ENCODE measurements at regions not wholly inside any gene's neighbourhood (a gene's known extent, or its start where the extent isn't known, plus 50 kb on each side); places are given as distances from the start of the nearest gene placed in this dataset.
"Not testable (repeated sequence)": the region's sequence is repeated elsewhere in the genome, so short reads cannot be mapped to it uniquely, and the experiment has no call there.

DNA sequence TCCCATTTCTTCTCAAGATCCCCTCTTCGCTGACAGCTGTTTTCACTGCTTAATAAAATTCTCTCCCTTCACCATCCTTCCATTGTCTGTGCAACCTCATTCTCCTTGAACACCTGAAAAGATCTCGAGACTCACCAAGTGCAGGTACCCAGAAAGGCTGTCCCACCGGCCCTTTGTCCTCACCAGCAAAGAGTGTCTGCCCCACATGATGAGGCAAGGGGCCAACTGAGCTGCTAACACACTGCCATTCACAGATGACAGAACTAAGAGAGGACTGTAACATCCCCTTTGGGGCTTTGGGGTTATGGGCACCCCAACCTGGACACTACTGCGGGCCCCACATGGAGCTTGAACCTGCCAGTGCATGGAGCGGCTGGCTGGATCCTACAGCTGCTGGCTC lies 771.4 kb upstream of the MIR17HG start:
- DNase-seq, result no peak
- in situ Hi-C loops (cut with HindIII; ENCODE audit: low pct_ligation_motif_present, low pct_unique_long_range_greater_than_20kb, low sequenced_read_pairs), result no loop called here

DNA sequence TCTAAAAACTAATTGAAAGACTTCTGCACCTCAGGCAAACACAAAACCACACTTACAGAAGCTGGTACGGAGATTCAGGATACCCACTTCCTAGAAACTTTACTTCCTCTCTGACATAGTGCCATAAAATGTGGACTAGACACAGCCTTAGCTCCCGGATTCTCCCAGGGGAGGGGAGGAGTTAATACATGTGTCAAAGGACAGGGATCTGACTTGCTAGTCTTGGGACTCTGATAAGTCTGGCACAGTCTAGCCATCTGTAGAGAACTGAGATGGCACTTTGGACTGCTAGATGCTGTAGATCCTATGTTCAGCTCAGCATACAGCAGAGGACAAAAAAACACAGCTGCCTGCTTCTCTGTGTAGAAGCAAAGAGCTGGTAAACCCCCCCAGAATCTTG lies 769.8 kb upstream of the MIR17HG start:
- no peak for DNase-seq
- in situ Hi-C loops (cut with HindIII; ENCODE audit: low pct_ligation_motif_present, low pct_unique_long_range_greater_than_20kb, low sequenced_read_pairs), result no loop called here

DNA sequence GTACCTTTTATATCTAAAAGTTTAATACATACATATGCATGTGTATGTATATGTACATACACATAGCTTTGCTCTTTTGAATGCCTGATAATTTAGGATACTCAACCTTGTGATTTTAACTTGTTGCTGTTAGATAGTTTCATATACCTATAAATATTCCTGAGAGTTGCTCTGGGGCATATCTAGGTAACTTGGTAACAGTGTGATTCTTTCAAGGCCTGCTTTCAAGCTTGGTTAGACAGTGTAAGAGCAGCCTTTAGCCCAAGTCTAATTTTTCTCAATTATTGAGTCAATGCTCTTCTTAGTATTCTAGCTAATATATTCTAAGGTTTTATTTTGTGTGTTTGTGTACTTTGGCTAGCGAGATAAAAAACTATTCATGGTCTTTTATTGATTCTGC lies 762.1 kb upstream of the MIR17HG start:
- no peak for DNase-seq
- in situ Hi-C loops (cut with HindIII; ENCODE audit: low pct_ligation_motif_present, low pct_unique_long_range_greater_than_20kb, low sequenced_read_pairs), result no loop called here

- DNase-seq, result no peak
- in situ Hi-C loops (cut with HindIII; ENCODE audit: low pct_ligation_motif_present, low pct_unique_long_range_greater_than_20kb, low sequenced_read_pairs), result no loop called here
Observed at GRCh38 chr13:90591260-90591926, 756.1 kb upstream of the MIR17HG start.

GRCh38 chr13:90591927-90592268 lies 755.6 kb upstream of the MIR17HG start:
- no peak for DNase-seq
- in situ Hi-C loops (cut with HindIII; ENCODE audit: low pct_ligation_motif_present, low pct_unique_long_range_greater_than_20kb, low sequenced_read_pairs), result no loop called here

GRCh38 chr13:90592943-90593342 lies 754.5 kb upstream of the MIR17HG start:
- in situ Hi-C loops (cut with HindIII; ENCODE audit: low pct_ligation_motif_present, low pct_unique_long_range_greater_than_20kb, low sequenced_read_pairs), result no loop called here
- no peak for DNase-seq

- in situ Hi-C loops (cut with HindIII; ENCODE audit: low pct_ligation_motif_present, low pct_unique_long_range_greater_than_20kb, low sequenced_read_pairs), result no loop called here
- no peak for DNase-seq
Observed at GRCh38 chr13:90594681-90595080, 752.8 kb upstream of the MIR17HG start.

GRCh38 chr13:90605664-90606063 lies 741.8 kb upstream of the MIR17HG start:
- in situ Hi-C loops (cut with HindIII; ENCODE audit: low pct_ligation_motif_present, low pct_unique_long_range_greater_than_20kb, low sequenced_read_pairs), result no loop called here
- DNase-seq, result no peak

DNA sequence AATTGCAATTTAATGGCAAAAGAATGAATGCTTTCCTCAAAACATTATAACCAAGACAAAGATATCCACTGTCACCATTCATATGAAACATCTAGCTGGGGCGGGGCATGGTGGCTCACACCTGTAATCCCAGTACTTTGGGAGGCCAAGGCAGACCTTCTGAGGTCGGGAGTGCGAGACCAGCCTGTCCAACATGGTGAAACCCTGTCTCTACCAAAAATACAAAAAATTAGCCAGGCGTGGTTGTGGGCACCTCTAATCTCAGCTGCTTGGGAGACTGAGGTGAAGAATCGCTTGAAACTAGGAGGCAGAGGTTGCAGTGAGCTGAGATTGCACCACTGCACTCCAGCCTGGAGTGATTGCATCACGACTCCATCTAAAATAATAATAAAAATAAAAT lies 740.6 kb upstream of the MIR17HG start:
- in situ Hi-C loops (cut with HindIII; ENCODE audit: low pct_ligation_motif_present, low pct_unique_long_range_greater_than_20kb, low sequenced_read_pairs); DNase-seq: not testable (repeated sequence)

- no peak for DNase-seq
- in situ Hi-C loops (cut with HindIII; ENCODE audit: low pct_ligation_motif_present, low pct_unique_long_range_greater_than_20kb, low sequenced_read_pairs), result no loop called here
Observed at GRCh38 chr13:90612391-90612790, 735.1 kb upstream of the MIR17HG start.

- no peak for DNase-seq
- in situ Hi-C loops (cut with HindIII; ENCODE audit: low pct_ligation_motif_present, low pct_unique_long_range_greater_than_20kb, low sequenced_read_pairs), result no loop called here
Observed at GRCh38 chr13:90613076-90613795, 734.3 kb upstream of the MIR17HG start.

DNA sequence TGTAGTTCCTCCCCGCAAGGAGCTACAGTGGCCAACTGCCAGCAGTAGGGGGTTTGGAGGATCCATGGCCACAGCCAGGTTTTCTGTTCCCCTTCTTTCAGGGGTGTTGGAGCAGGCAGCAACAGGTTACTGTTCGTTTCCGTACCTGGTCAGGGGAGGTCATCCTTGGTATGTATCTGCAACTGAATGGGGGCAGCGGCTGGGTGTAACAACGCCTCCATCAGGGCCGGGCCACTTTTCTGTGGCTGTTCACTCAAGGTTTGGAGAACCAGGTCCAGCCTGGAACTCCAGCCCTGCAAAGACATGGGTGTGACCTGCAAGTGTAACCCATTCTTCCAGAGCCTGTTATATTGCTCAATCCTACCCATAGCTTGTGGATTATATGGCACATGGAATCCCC lies 732.3 kb upstream of the MIR17HG start:
- in situ Hi-C loops (cut with HindIII; ENCODE audit: low pct_ligation_motif_present, low pct_unique_long_range_greater_than_20kb, low sequenced_read_pairs), result no loop called here
- DNase-seq, result no peak

GRCh38 chr13:90615767-90616166 lies 731.7 kb upstream of the MIR17HG start:
- DNase-seq, result no peak
- in situ Hi-C loops (cut with HindIII; ENCODE audit: low pct_ligation_motif_present, low pct_unique_long_range_greater_than_20kb, low sequenced_read_pairs), result no loop called here

DNA sequence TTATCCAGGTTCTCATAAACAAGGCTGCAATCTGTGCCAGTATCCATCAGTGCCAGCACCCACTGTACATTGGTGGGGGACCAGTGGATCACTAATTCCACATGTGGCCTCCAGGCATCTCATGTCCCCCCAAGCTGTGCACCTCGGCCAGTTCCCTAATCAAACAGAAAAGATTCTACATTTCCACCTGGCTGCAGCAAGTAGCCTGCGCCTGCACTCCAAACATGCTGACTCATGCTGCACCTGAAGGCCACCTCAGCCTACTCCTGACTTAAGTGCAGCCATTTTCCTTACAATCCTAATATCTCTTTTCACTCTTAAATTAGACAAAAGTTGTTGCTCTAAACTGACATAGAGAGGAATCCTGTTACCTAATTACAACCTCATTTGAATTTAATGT lies 729.4 kb upstream of the MIR17HG start:
- in situ Hi-C loops (cut with HindIII; ENCODE audit: low pct_ligation_motif_present, low pct_unique_long_range_greater_than_20kb, low sequenced_read_pairs), result no loop called here
- no peak for DNase-seq

GRCh38 chr13:90622541-90622940 lies 724.9 kb upstream of the MIR17HG start:
- in situ Hi-C loops (cut with HindIII; ENCODE audit: low pct_ligation_motif_present, low pct_unique_long_range_greater_than_20kb, low sequenced_read_pairs), result no loop called here

GRCh38 chr13:90623318-90624011 lies 724.0 kb upstream of the MIR17HG start:
- no peak for DNase-seq
- in situ Hi-C loops (cut with HindIII; ENCODE audit: low pct_ligation_motif_present, low pct_unique_long_range_greater_than_20kb, low sequenced_read_pairs), result no loop called here

More at GRCh38 chr13:90622541-90622940, 724.9 kb upstream of the MIR17HG start:
- no peak for DNase-seq

GRCh38 chr13:90627813-90628212 lies 719.7 kb upstream of the MIR17HG start:
- no peak for DNase-seq
- in situ Hi-C loops (cut with HindIII; ENCODE audit: low pct_ligation_motif_present, low pct_unique_long_range_greater_than_20kb, low sequenced_read_pairs), result no loop called here

DNA sequence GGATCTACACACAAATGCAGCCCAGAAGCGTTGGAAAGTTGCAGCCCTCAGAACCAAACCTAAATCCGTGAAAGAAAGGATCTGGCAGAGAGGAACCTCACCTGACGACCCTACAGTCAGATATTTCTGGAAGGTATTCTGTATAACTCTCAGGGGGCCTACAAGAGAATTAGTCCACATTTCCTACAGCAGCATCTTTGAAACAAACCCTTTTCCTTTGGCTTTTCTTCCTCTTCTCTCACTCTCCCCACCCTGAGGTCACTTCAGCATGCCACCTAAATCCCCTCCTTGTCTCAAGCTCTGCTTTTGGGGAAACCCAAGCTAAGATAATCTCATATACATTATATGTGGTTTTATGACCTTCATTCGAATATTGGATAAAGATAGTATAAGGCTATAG lies 719.0 kb upstream of the MIR17HG start:
- in situ Hi-C loops (cut with HindIII; ENCODE audit: low pct_ligation_motif_present, low pct_unique_long_range_greater_than_20kb, low sequenced_read_pairs), result no loop called here

GRCh38 chr13:90630716-90631115 lies 716.8 kb upstream of the MIR17HG start:
- in situ Hi-C loops (cut with HindIII; ENCODE audit: low pct_ligation_motif_present, low pct_unique_long_range_greater_than_20kb, low sequenced_read_pairs), result no loop called here
- DNase-seq, result no peak

More for the DNA sequence above, 719.0 kb upstream of the MIR17HG start:
- DNase-seq, result no peak

DNA sequence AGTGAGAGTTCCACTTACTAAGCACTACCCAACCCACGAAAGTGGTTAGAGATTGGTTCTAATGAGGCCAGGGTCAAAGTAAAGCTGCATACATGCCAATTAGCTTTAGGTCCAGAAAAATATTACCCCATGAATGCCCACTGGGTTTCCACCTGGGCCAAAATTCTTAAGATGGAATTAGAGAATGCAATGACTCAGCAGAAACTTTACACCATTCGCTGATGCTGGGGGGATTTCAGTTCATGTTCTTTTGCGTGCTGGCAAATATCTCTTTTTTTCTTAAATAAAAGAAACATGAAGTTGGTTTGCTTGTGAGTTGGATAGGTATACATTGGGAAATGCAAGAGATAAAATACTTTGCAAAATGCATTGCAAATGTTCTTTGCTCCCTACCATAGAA lies 715.3 kb upstream of the MIR17HG start:
- in situ Hi-C loops (cut with HindIII; ENCODE audit: low pct_ligation_motif_present, low pct_unique_long_range_greater_than_20kb, low sequenced_read_pairs), result no loop called here
- DNase-seq, result no peak
